GM12878 (cell line): ENCODE measurements at regions not wholly inside any gene's neighbourhood (a gene's known extent, or its start where the extent isn't known, plus 50 kb on each side); places are given as distances from the start of the nearest gene placed in this dataset.

Experiments
- TAF1 ChIP-seq: IDR thresholded peaks from 2 replicates; pipeline ENCODE4 v1.6.1; 2011; ENCODE audit warnings: mild to moderate bottlenecking, low read depth, low read length, borderline replicate concordance
- TF ChIP-seq, protein P1 (sequence below): fragments of 450-650 bp; IDR thresholded peaks from 2 replicates; pipeline ENCODE4 v1.6.1; 2016; ENCODE audit warnings: mild to moderate bottlenecking, moderate library complexity, borderline replicate concordance
- TF ChIP-seq, protein P2 (sequence below), 3 experiments: IDR thresholded peaks in 2 of 3; conservative IDR thresholded peaks in 1 of 3; 2 replicates each; pipeline ENCODE4 v1.5.1; 2011; ENCODE audit warnings: low read depth in 3 of 3, low read length in 3 of 3, mild to moderate bottlenecking in 3 of 3, control low read depth in 2 of 3, moderate library complexity in 2 of 3, inconsistent platforms in 1 of 3, mixed read lengths in 1 of 3; ENCODE audit not compliant: control insufficient read depth in 2 of 3, insufficient read depth in 1 of 3; ENCODE audit errors: extremely low read depth in 1 of 3

GRCh38 chr22:49380828-49381114 lies 446.9 kb downstream of the BRD1 start:
- TF ChIP-seq, protein P1, sequence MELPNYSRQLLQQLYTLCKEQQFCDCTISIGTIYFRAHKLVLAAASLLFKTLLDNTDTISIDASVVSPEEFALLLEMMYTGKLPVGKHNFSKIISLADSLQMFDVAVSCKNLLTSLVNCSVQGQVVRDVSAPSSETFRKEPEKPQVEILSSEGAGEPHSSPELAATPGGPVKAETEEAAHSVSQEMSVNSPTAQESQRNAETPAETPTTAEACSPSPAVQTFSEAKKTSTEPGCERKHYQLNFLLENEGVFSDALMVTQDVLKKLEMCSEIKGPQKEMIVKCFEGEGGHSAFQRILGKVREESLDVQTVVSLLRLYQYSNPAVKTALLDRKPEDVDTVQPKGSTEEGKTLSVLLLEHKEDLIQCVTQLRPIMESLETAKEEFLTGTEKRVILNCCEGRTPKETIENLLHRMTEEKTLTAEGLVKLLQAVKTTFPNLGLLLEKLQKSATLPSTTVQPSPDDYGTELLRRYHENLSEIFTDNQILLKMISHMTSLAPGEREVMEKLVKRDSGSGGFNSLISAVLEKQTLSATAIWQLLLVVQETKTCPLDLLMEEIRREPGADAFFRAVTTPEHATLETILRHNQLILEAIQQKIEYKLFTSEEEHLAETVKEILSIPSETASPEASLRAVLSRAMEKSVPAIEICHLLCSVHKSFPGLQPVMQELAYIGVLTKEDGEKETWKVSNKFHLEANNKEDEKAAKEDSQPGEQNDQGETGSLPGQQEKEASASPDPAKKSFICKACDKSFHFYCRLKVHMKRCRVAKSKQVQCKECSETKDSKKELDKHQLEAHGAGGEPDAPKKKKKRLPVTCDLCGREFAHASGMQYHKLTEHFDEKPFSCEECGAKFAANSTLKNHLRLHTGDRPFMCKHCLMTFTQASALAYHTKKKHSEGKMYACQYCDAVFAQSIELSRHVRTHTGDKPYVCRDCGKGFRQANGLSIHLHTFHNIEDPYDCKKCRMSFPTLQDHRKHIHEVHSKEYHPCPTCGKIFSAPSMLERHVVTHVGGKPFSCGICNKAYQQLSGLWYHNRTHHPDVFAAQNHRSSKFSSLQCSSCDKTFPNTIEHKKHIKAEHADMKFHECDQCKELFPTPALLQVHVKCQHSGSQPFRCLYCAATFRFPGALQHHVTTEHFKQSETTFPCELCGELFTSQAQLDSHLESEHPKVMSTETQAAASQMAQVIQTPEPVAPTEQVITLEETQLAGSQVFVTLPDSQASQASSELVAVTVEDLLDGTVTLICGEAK, result no peak
- TF ChIP-seq TAF1, result no peak
- TF ChIP-seq, protein P2, sequence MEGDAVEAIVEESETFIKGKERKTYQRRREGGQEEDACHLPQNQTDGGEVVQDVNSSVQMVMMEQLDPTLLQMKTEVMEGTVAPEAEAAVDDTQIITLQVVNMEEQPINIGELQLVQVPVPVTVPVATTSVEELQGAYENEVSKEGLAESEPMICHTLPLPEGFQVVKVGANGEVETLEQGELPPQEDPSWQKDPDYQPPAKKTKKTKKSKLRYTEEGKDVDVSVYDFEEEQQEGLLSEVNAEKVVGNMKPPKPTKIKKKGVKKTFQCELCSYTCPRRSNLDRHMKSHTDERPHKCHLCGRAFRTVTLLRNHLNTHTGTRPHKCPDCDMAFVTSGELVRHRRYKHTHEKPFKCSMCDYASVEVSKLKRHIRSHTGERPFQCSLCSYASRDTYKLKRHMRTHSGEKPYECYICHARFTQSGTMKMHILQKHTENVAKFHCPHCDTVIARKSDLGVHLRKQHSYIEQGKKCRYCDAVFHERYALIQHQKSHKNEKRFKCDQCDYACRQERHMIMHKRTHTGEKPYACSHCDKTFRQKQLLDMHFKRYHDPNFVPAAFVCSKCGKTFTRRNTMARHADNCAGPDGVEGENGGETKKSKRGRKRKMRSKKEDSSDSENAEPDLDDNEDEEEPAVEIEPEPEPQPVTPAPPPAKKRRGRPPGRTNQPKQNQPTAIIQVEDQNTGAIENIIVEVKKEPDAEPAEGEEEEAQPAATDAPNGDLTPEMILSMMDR (IDR thresholded peaks at IDR 0.05 in 2 of 3, conservative IDR thresholded peaks at IDR 0.05 in 1 of 3; ENCODE audit: control insufficient read depth in 2 of 3, extremely low read depth in 1 of 3, insufficient read depth in 1 of 3, low read depth in 3 of 3, low read length in 3 of 3), result no peak
